Gastrocnemius medialis (tissue), 4 donors: ENCODE measurements at regions not wholly inside any gene's neighbourhood (a gene's known extent, or its start where the extent isn't known, plus 50 kb on each side); places are given as distances from the start of the nearest gene placed in this dataset.

Source experiments
- CTCF ChIP-seq, 5 experiments: fragments of 450-650 bp in 3 of 5; fragments of 200-600 bp in 2 of 5; sonication (generic) in 2 of 5; IDR thresholded peaks in 4 of 5; conservative IDR thresholded peaks in 1 of 5; 1 replicate in 4 of 5; 2 replicates in 1 of 5; pipeline ENCODE4 v1.5.1; 2016 to 2019; ENCODE audit warnings: antibody characterized with exemption in 5 of 5, mild to moderate bottlenecking in 3 of 5, moderate library complexity in 3 of 5
- POLR2A ChIP-seq, 2 donors: fragments of 450-650 bp; IDR thresholded peaks; one replicate each; pipeline ENCODE4 v1.6.1; 2017; ENCODE audit warnings: antibody characterized with exemption in 2 of 2, mild to moderate bottlenecking in 2 of 2, moderate library complexity in 2 of 2

DNA sequence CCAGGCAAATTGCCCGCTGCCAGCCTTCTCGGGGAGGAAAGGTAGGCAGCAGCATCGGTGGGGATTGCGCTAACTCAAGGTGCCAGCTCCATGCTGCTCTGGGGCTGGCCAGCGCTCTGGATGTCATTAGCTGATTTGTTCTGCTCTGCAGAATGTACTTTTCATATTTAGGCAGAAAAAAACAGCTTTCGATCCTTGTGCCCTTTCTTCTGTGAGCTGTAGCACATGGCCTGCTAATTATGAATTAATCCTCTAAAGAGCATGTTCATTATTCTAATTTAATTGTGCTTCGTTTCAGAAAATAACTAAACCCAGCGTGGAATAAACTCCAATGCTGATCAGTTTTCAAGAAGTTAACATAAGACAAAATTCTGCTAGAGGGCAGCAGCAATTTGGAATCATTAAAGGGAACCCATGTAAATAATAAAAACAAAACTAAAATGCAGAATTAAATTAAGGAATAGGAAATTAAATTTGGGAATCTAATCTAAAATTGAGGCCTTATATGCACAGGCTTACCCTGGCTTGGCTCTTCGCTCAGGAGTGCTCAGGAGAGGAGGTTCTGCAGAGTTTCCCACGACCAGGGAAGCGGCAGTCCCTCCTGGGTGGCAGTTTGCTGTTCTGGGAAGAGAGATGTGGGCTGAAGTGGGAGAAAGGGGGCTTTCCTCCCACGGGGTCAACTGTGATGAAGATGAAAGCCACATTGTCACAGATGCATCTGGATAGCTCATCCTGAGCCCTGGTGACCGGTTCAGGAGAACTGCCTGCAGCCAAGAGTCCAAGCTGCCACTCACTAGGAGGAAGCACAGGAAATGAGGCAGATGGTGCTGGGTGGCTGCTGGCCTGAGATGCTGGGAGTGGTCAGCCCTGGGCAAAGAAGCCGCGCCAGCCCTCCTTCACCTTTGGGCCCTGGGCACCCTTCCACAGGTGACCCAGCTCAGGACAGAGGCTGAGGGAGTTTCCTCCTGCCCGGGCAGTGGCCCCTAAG is 93.2 kb upstream of the PKDCC start:
- TF ChIP-seq POLR2A (IDR thresholded peaks at IDR 0.05) (no peak), CTCF (IDR thresholded peaks at IDR 0.05 in 4 of 5, conservative IDR thresholded peaks at IDR 0.05 in 1 of 5) (no peak)
